Liver (tissue), 8 donors: ENCODE measurements at regions not wholly inside any gene's neighbourhood (a gene's known extent, or its start where the extent isn't known, plus 50 kb on each side); places are given as distances from the start of the nearest gene placed in this dataset.

ENCODE experiments used
- DNase-seq: peaks from one replicate; pipeline ENCODE4 v3.0.0-alpha.2; 2017; ENCODE audit warnings: low spot score
- H3K27ac ChIP-seq, 2 donors: one replicate each; pipeline ENCODE4 v1.7.0; 2013; ENCODE audit warnings: inconsistent platforms in 2 of 2, low read length in 2 of 2, control low read depth in 1 of 2, low read depth in 1 of 2, mild to moderate bottlenecking in 1 of 2
- H3K27me3 ChIP-seq, 4 donors: one replicate each; pipeline versions ENCODE4 v1.6.1 to v1.7.0; 2013; ENCODE audit warnings: low read length in 3 of 4, inconsistent platforms in 1 of 4, mild to moderate bottlenecking in 1 of 4, moderate library complexity in 1 of 4; ENCODE audit not compliant: control insufficient read depth in 4 of 4, insufficient read depth in 4 of 4
- H3K36me3 ChIP-seq, 4 donors: one replicate each; pipeline versions ENCODE4 v1.6.1 to v1.7.0; 2013; ENCODE audit warnings: low read length in 3 of 4, mild to moderate bottlenecking in 3 of 4, low read depth in 1 of 4, moderate library complexity in 1 of 4; ENCODE audit not compliant: control insufficient read depth in 4 of 4, insufficient read depth in 3 of 4
- H3K4me1 ChIP-seq, 4 donors: one replicate each; pipeline versions ENCODE4 v1.6.1 to v1.7.0; 2013; ENCODE audit warnings: low read length in 3 of 4, mild to moderate bottlenecking in 3 of 4, moderate library complexity in 1 of 4; ENCODE audit not compliant: control insufficient read depth in 4 of 4, insufficient read depth in 4 of 4
- H3K4me3 ChIP-seq, 3 donors: one replicate each; pipeline versions ENCODE4 v1.6.1 to v1.7.0; 2013; ENCODE audit warnings: low read length in 3 of 3, control low read depth in 1 of 3, low read depth in 1 of 3, mild to moderate bottlenecking in 1 of 3
- H3K9ac ChIP-seq, 2 donors: one replicate each; pipeline ENCODE4 v1.7.0; 2013; ENCODE audit warnings: low read length in 2 of 2, mild to moderate bottlenecking in 2 of 2, moderate library complexity in 2 of 2, control low read depth in 1 of 2, low read depth in 1 of 2
- H3K9me3 ChIP-seq, 4 donors: one replicate each; pipeline versions ENCODE4 v1.6.1 to v1.7.0; 2013; ENCODE audit warnings: low read length in 3 of 4; ENCODE audit not compliant: control insufficient read depth in 4 of 4
- ATF3 ChIP-seq: IDR thresholded peaks from 2 replicates; pipeline ENCODE4 v1.6.1; 2016; ENCODE audit warnings: antibody characterized with exemption
- CTCF ChIP-seq: fragments of 150-350 bp; IDR thresholded peaks from 2 replicates; pipeline ENCODE4 v1.5.1; 2017; ENCODE audit warnings: improper control_type of control experiment, low read depth, low read length; ENCODE audit not compliant: missing input control
- EGR1 ChIP-seq, 2 donors: IDR thresholded peaks; 2 replicates each; pipeline ENCODE4 v1.6.1; 2016 to 2018; ENCODE audit warnings: antibody characterized with exemption in 2 of 2, low read depth in 2 of 2
- FOXA1 ChIP-seq: IDR thresholded peaks from 2 replicates; pipeline ENCODE4 v1.6.1; 2016; ENCODE audit warnings: antibody characterized with exemption
- FOXA2 ChIP-seq: IDR thresholded peaks from 2 replicates; pipeline ENCODE4 v1.6.1; 2016; ENCODE audit warnings: antibody characterized with exemption
- GABPA ChIP-seq, 2 donors: IDR thresholded peaks in 1 of 2; conservative IDR thresholded peaks in 1 of 2; 2 replicates each; pipeline ENCODE4 v1.6.1; 2016; ENCODE audit warnings: antibody characterized with exemption in 2 of 2, mild to moderate bottlenecking in 1 of 2, moderate library complexity in 1 of 2
- HNF4A ChIP-seq, 2 donors: conservative IDR thresholded peaks; 2 replicates each; pipeline ENCODE4 v1.6.1; 2016; ENCODE audit warnings: antibody characterized with exemption in 2 of 2, mild to moderate bottlenecking in 2 of 2
- HNF4G ChIP-seq: IDR thresholded peaks from 2 replicates; pipeline ENCODE4 v1.6.1; 2016; ENCODE audit warnings: antibody characterized with exemption
- JUND ChIP-seq, 2 donors: IDR thresholded peaks; 2 replicates each; pipeline ENCODE4 v1.6.1; 2016; ENCODE audit warnings: antibody characterized with exemption in 2 of 2
- MAX ChIP-seq: IDR thresholded peaks from 2 replicates; pipeline ENCODE4 v1.6.1; 2016; ENCODE audit warnings: antibody characterized with exemption
- NR2F2 ChIP-seq: IDR thresholded peaks from 2 replicates; pipeline ENCODE4 v1.6.1; 2016; ENCODE audit warnings: antibody characterized with exemption
- RAD21 ChIP-seq, 2 donors: IDR thresholded peaks; 2 replicates each; pipeline ENCODE4 v1.6.1; 2016; ENCODE audit warnings: antibody characterized with exemption in 2 of 2, mild to moderate bottlenecking in 2 of 2
- REST ChIP-seq: IDR thresholded peaks from 2 replicates; pipeline ENCODE4 v1.6.1; 2016; ENCODE audit warnings: antibody characterized with exemption, mild to moderate bottlenecking
- RXRA ChIP-seq, 2 donors: IDR thresholded peaks; 2 replicates each; pipeline ENCODE4 v1.6.1; 2017 to 2018; ENCODE audit warnings: antibody characterized with exemption in 2 of 2, mild to moderate bottlenecking in 1 of 2
- TAF1 ChIP-seq: conservative IDR thresholded peaks from 2 replicates; pipeline ENCODE4 v1.6.1; 2016; ENCODE audit warnings: antibody characterized with exemption, mild to moderate bottlenecking
- YY1 ChIP-seq: IDR thresholded peaks from 2 replicates; pipeline ENCODE4 v1.6.1; 2016; ENCODE audit warnings: antibody characterized with exemption, mild to moderate bottlenecking
- ZBTB33 ChIP-seq: IDR thresholded peaks from 2 replicates; pipeline ENCODE4 v1.6.1; 2016; ENCODE audit warnings: antibody characterized with exemption
- WGBS: extraction: QIAGEN DNeasy Blood & Tissue Kit; methylation state at CpG from one replicate; pipeline ENCODE4 v1.1.7; 2013; 5-methylcytosine and 5-hydroxymethylcytosine counted together
- donor health status: healthy.
- donor health status: healthy.
- donor health status: healthy.
- donor health status: healthy.
- donor health status: healthy.

- Histone ChIP-seq H3K4me3 (no peak overlapping the region), H3K36me3 (no peaks in the 10 kb centered on the region), H3K4me1 (peaks cover 3 to 30% (median 24%) of the 10 kb centered on the region in 4 donors), H3K27me3 (no peaks in the 10 kb centered on the region), H3K9me3 (no peaks in the 10 kb centered on the region), H3K9ac (no peak overlapping the region), H3K27ac (no peak overlapping the region)
- 91% methylated on average over 3 of the region's 3 CpGs for WGBS
- no peak for DNase-seq
- TF ChIP-seq EGR1 (IDR thresholded peaks at IDR 0.05; ENCODE audit: low read depth in 2 of 2) (no peak), HNF4A (conservative IDR thresholded peaks at IDR 0.05) (no peak), GABPA (IDR thresholded peaks at IDR 0.05 in 1 of 2, conservative IDR thresholded peaks at IDR 0.05 in 1 of 2) (no peak), YY1 (no peak), ZBTB33 (no peak), ATF3 (no peak), CTCF (no peak), MAX (no peak), FOXA1 (no peak), REST (no peak), RXRA (IDR thresholded peaks at IDR 0.05) (no peak), RAD21 (IDR thresholded peaks at IDR 0.05) (no peak), JUND (IDR thresholded peaks at IDR 0.05) (no peak), TAF1 (no peak), NR2F2 (no peak), HNF4G (no peak), FOXA2 (no peak)
These were observed 68.5 kb upstream of the BARX2 start for GRCh38 chr11:129307162-129307561.
